GM23248 (cell line): ENCODE measurements at regions not wholly inside any gene's neighbourhood (a gene's known extent, or its start where the extent isn't known, plus 50 kb on each side); places are given as distances from the start of the nearest gene placed in this dataset.

Experiments used
- DNase-seq: peaks from one replicate; pipeline ENCODE4 v3.0.0-alpha.2; 2015
- H2AFZ ChIP-seq: fragments of 200-600 bp; sonication (generic); 2 replicates; pipeline ENCODE4 v1.6.1; 2016; ENCODE audit warnings: antibody characterized with exemption
- H3F3A ChIP-seq: fragments of 200-600 bp; sonication (generic); 2 replicates; pipeline ENCODE4 v1.6.1; 2016; ENCODE audit warnings: mild to moderate bottlenecking, antibody characterized with exemption, mixed run types; ENCODE audit not compliant: insufficient read depth
- H3K27ac ChIP-seq: fragments of 200-600 bp; sonication (generic); 2 replicates; pipeline ENCODE4 v1.5.1; 2016; ENCODE audit warnings: mild to moderate bottlenecking
- H3K27me3 ChIP-seq: fragments of 200-600 bp; sonication (generic); replicated peaks from 2 replicates; pipeline ENCODE4 v1.6.1; 2016; ENCODE audit warnings: mild to moderate bottlenecking; ENCODE audit not compliant: insufficient read depth
- H3K36me3 ChIP-seq: fragments of 200-600 bp; sonication (generic); 2 replicates; pipeline ENCODE4 v1.6.1; 2016; ENCODE audit warnings: low read depth, mild to moderate bottlenecking
- H3K4me1 ChIP-seq: fragments of 200-600 bp; sonication (generic); 2 replicates; pipeline ENCODE4 v1.6.1; 2016; ENCODE audit warnings: mild to moderate bottlenecking; ENCODE audit not compliant: insufficient read depth
- H3K4me2 ChIP-seq: fragments of 200-600 bp; sonication (generic); one replicate; pipeline ENCODE4 v1.6.1; 2016; ENCODE audit warnings: mild to moderate bottlenecking; ENCODE audit not compliant: unreplicated experiment
- H3K4me3 ChIP-seq: fragments of 200-600 bp; sonication (generic); 2 replicates; pipeline ENCODE4 v1.5.1; 2016; ENCODE audit warnings: mild to moderate bottlenecking
- H3K79me2 ChIP-seq: fragments of 200-600 bp; sonication (generic); 2 replicates; pipeline ENCODE4 v1.6.1; 2016; ENCODE audit warnings: mild to moderate bottlenecking; ENCODE audit not compliant: insufficient read depth
- H3K9ac ChIP-seq: fragments of 200-600 bp; sonication (generic); 2 replicates; pipeline ENCODE4 v1.6.1; 2016; ENCODE audit warnings: mild to moderate bottlenecking
- H3K9me2 ChIP-seq: fragments of 200-600 bp; sonication (generic); 2 replicates; pipeline ENCODE4 v1.6.1; 2016; ENCODE audit warnings: mixed run types, mild to moderate bottlenecking, moderate library complexity; ENCODE audit not compliant: insufficient read depth
- H3K9me3 ChIP-seq: fragments of 200-600 bp; sonication (generic); one replicate; pipeline ENCODE4 v1.6.1; 2017; ENCODE audit warnings: low read depth
- H4K20me1 ChIP-seq: fragments of 200-600 bp; sonication (generic); 2 replicates; pipeline ENCODE4 v1.6.0; 2016; ENCODE audit not compliant: insufficient read depth
- EZH2 ChIP-seq: fragments of 200-600 bp; sonication (generic); IDR thresholded peaks from 2 replicates; pipeline ENCODE4 v1.6.1; 2018; ENCODE audit warnings: antibody characterized with exemption, mild to moderate bottlenecking; ENCODE audit not compliant: insufficient read depth, poor library complexity, severe bottlenecking
- EZH2phosphoT487 ChIP-seq: fragments of 200-600 bp; sonication (generic); IDR thresholded peaks from 2 replicates; pipeline ENCODE4 v1.6.1; 2018; ENCODE audit warnings: antibody characterized with exemption, moderate library complexity, mild to moderate bottlenecking, low read depth; ENCODE audit not compliant: insufficient read depth
- WGBS, 2 experiments: methylation state at CpG; one replicate each; pipeline ENCODE4 v1.1.6; 2015 to 2017; ENCODE audit warnings: low lambda C conversion rate in 2 of 2, low coverage in 1 of 2; ENCODE audit errors: missing lambda C conversion rate in 2 of 2; 5-methylcytosine and 5-hydroxymethylcytosine counted together
- in situ Hi-C: fragments of 300-500 bp; cut with MboI; formaldehyde crosslinking; loops from 2 replicates; pipeline ENCODE4 v1.15.0; 2020

DNA sequence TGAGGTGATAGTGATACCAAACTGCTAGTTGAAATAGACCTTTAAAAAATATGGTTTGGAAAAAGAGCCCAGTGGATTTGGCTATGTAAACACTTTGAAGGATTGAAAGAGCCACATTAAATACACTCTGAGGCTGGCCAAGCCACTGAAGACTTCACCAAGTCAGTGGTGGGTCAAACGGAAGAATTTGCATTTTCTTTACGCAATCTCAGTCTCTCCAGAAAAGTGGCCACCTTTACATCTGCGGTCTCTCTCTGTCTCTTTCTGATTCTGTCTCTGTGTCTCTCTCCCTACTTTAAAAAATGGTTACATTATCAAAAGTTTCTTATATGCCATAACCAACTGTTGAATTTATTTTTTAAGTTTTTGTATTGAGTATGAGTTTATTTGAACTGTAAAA lies 651.2 kb upstream of the PITX2 start:
- Histone ChIP-seq H3F3A (no peaks in the 10 kb centered on the region), H3K36me3 (no peaks in the 10 kb centered on the region), H3K4me3 (no peak overlapping the region), H4K20me1 (no peaks in the 10 kb centered on the region), H3K27me3 (no peaks in the 10 kb centered on the region), H2AFZ (no peak overlapping the region), H3K9ac (no peak overlapping the region), H3K79me2 (no peaks in the 10 kb centered on the region), H3K27ac (no peak overlapping the region), H3K4me2 (no peak overlapping the region), H3K9me2 (no peaks in the 10 kb centered on the region), H3K4me1 (peaks cover 9% of the 10 kb centered on the region), H3K9me3 (no peaks in the 10 kb centered on the region)
- TF ChIP-seq EZH2phosphoT487 (no peak), EZH2 (no peak)
- DNase-seq = no peak
- 83 to 94% methylated on average over 3 of the region's 3 CpGs for WGBS, 2 experiments
- in situ Hi-C loops = no loop called here

DNA sequence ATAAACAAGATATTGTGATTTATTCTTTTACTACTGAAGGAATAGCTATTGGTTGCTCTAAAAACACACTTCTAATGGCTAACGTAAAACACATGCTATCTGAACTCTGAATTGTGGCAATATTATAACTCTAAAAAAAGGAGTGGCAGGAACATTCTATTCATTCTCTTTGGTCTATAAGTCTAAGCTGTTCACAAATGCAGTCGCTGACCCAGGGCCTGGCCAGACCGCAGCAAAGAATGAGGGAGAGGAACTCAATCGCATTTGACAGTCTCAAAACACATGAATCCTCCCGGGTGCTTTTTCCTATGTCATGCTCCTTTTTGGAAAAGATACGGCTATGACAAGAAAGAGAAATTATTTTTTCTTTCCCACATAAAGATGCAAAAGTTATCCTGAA lies 651.6 kb upstream of the PITX2 start:
- H3K4me1 ChIP-seq = peaks cover 4% of the 10 kb centered on the region
- H3K9me3 ChIP-seq = no peaks in the 10 kb centered on the region
- no peak overlapping the region for H2AFZ ChIP-seq
- no peaks in the 10 kb centered on the region for H3K27me3 ChIP-seq
- H3K27ac ChIP-seq = no peak overlapping the region
- H3K36me3 ChIP-seq = no peaks in the 10 kb centered on the region
- no peak overlapping the region for H3K4me3 ChIP-seq
- H3F3A ChIP-seq = no peaks in the 10 kb centered on the region
- no peaks in the 10 kb centered on the region for H3K9me2 ChIP-seq
- in situ Hi-C loops = no loop called here
- no peaks in the 10 kb centered on the region for H3K79me2 ChIP-seq
- DNase-seq = no peak
- TF ChIP-seq EZH2 (no peak), EZH2phosphoT487 (no peak)
- H3K4me2 ChIP-seq = no peak overlapping the region
- H3K9ac ChIP-seq = no peak overlapping the region
- WGBS, 2 experiments = 53 to 54% methylated on average over 6 of the region's 6 CpGs
- no peaks in the 10 kb centered on the region for H4K20me1 ChIP-seq

DNA sequence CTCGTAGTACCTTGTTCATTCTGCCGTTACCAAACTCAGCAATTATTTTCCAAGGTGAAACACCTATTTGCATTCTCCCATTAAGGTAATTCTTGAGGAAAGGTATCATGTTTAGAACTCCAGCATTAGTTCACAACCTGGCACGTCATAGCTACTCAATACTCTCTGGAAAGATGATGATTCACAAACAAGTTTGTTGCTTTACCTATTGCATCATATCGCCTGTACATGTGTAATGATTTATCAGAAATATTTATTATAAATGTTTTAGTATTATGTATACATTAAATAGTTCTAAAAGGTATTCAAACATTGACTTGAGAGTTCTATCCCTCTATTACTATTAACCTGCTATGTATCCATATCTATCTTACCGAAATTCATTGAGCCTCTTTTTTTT lies 658.3 kb upstream of the PITX2 start:
- Histone ChIP-seq H3K27ac (no peak overlapping the region), H3K79me2 (no peaks in the 10 kb centered on the region), H2AFZ (no peak overlapping the region), H3K4me3 (no peak overlapping the region), H3K36me3 (no peaks in the 10 kb centered on the region), H3K27me3 (no peaks in the 10 kb centered on the region), H3K9ac (no peak overlapping the region), H4K20me1 (no peaks in the 10 kb centered on the region), H3K4me1 (0 out of 2 replicates have a peak, but pooled peaks cover 4% of the 10 kb centered on the region), H3K4me2 (no peak overlapping the region), H3K9me2 (no peaks in the 10 kb centered on the region), H3K9me3 (no peaks in the 10 kb centered on the region), H3F3A (no peaks in the 10 kb centered on the region)
- in situ Hi-C loops = no loop called here
- no peak for DNase-seq
- WGBS, 2 experiments = 96 to 98% methylated on average over 5 of the region's 5 CpGs
- TF ChIP-seq EZH2 (no peak), EZH2phosphoT487 (no peak)

DNA sequence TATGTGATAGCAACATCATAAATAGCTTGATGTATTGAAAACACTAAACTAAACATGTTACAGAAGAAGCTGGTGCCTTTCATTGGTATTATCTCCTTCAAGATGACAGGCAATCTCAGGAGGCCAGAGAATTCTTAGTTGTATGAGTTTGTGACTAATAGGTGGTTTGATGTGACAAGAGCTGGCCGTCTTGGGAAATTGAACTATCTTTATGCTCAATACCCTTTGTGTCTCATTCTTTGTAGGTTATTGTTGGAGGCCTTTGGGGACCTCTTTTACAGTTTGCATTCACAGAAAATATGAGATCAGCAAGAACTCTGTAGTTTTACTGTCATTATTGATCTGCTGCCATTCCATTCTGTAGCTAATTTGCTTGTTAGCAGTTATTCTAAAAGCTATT lies 659.2 kb upstream of the PITX2 start:
- Histone ChIP-seq H3K9ac (no peak overlapping the region), H3K4me2 (no peak overlapping the region), H3K27ac (no peak overlapping the region), H3K9me2 (no peaks in the 10 kb centered on the region), H3K79me2 (no peaks in the 10 kb centered on the region), H3K9me3 (no peaks in the 10 kb centered on the region), H3F3A (no peaks in the 10 kb centered on the region), H3K4me3 (no peak overlapping the region), H2AFZ (no peak overlapping the region), H3K27me3 (no peaks in the 10 kb centered on the region), H4K20me1 (no peaks in the 10 kb centered on the region), H3K4me1 (0 out of 2 replicates have a peak, but pooled peaks cover 4% of the 10 kb centered on the region), H3K36me3 (no peaks in the 10 kb centered on the region)
- TF ChIP-seq EZH2phosphoT487 (no peak), EZH2 (no peak)
- WGBS, 2 experiments = 88 to 92% methylated on average over 1 of the region's 1 CpG
- no peak for DNase-seq
- in situ Hi-C loops = no loop called here
